ENCODE measurements at regions not wholly inside any gene's neighbourhood (a gene's known extent, or its start where the extent isn't known, plus 50 kb on each side); places are given as distances from the start of the nearest gene placed in this dataset.

DNA sequence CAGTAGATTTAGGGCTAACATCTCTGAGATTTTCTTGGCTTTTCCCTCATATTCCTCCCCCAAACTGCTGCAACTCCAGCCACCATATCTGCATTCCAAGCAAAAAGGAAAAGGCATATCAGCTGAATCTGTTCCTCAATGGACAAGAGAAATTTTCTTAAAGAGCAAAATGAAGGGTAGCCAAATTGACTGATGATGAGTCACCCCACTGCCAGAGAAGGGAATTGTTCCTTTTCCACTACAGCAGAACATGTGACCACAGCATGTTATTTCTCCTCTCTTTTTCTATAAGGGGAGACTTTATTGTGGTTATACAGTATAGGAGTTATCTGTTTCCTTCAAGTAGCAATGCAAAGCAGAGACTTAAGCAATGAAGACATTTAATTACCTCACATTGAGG, 172.5 kb downstream of the MTHFS start:
- TF ChIP-seq, protein P1, sequence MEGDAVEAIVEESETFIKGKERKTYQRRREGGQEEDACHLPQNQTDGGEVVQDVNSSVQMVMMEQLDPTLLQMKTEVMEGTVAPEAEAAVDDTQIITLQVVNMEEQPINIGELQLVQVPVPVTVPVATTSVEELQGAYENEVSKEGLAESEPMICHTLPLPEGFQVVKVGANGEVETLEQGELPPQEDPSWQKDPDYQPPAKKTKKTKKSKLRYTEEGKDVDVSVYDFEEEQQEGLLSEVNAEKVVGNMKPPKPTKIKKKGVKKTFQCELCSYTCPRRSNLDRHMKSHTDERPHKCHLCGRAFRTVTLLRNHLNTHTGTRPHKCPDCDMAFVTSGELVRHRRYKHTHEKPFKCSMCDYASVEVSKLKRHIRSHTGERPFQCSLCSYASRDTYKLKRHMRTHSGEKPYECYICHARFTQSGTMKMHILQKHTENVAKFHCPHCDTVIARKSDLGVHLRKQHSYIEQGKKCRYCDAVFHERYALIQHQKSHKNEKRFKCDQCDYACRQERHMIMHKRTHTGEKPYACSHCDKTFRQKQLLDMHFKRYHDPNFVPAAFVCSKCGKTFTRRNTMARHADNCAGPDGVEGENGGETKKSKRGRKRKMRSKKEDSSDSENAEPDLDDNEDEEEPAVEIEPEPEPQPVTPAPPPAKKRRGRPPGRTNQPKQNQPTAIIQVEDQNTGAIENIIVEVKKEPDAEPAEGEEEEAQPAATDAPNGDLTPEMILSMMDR (IDR thresholded peaks at IDR 0.05 in 4 of 5, conservative IDR thresholded peaks at IDR 0.05 in 1 of 5), result no peak
- no peak for TF ChIP-seq POLR2A (IDR thresholded peaks at IDR 0.05)
